GM19397 (cell line): ENCODE measurements at regions not wholly inside any gene's neighbourhood (a gene's known extent, or its start where the extent isn't known, plus 50 kb on each side); places are given as distances from the start of the nearest gene placed in this dataset.
"Not testable (repeated sequence)": the region's sequence is repeated elsewhere in the genome, so short reads cannot be mapped to it uniquely, and the experiment has no call there.

Source experiments
- ATAC-seq: cut with Tn5 transposase; IDR thresholded peaks from one replicate; pipeline ENCODE4 v1.9.1; 2021; ENCODE audit warnings: mild to moderate bottlenecking, moderate library complexity; ENCODE audit not compliant: unreplicated experiment

GRCh38 chr2:167803449-167803988 is 443.9 kb downstream of the STK39 start:
- no peak for ATAC-seq

GRCh38 chr2:167794554-167795255 is 452.7 kb downstream of the STK39 start:
- ATAC-seq: no peak

GRCh38 chr2:167793725-167794124 is 453.7 kb downstream of the STK39 start:
- no peak for ATAC-seq

GRCh38 chr2:167792126-167792525 is 455.3 kb downstream of the STK39 start:
- no peak for ATAC-seq

GRCh38 chr2:167790781-167791450 is 456.5 kb downstream of the STK39 start:
- ATAC-seq: no peak

GRCh38 chr2:167790189-167790588 is 457.2 kb downstream of the STK39 start:
- no peak for ATAC-seq

- no peak for ATAC-seq
Measured at GRCh38 chr2:167787562-167787961, 459.8 kb downstream of the STK39 start.

GRCh38 chr2:167787021-167787420 is 460.4 kb downstream of the STK39 start:
- no peak for ATAC-seq

- no peak for ATAC-seq
Measured at GRCh38 chr2:167785606-167786216, 461.7 kb downstream of the STK39 start.

- ATAC-seq: no peak
Measured at GRCh38 chr2:167784084-167784425, 463.3 kb downstream of the STK39 start.

GRCh38 chr2:167783261-167784083 is 463.9 kb downstream of the STK39 start:
- no peak for ATAC-seq

- not testable (repeated sequence) for ATAC-seq
Measured at GRCh38 chr2:167781629-167782028, 465.8 kb downstream of the STK39 start.

GRCh38 chr2:167776359-167776758 is 471.0 kb downstream of the STK39 start:
- no peak for ATAC-seq

GRCh38 chr2:167771628-167772027 is 475.8 kb downstream of the STK39 start:
- ATAC-seq: no peak

GRCh38 chr2:167769020-167769419 is 478.4 kb downstream of the STK39 start:
- no peak for ATAC-seq

GRCh38 chr2:167767830-167768229 is 479.6 kb downstream of the STK39 start:
- no peak for ATAC-seq

GRCh38 chr2:167764772-167765341 is 482.5 kb downstream of the STK39 start:
- no peak for ATAC-seq

- no peak for ATAC-seq
Measured at GRCh38 chr2:167761465-167762136, 485.8 kb downstream of the STK39 start.

GRCh38 chr2:167759531-167759930 is 487.9 kb downstream of the STK39 start:
- no peak for ATAC-seq

- ATAC-seq: no peak
Measured at GRCh38 chr2:167758292-167758691, 489.1 kb downstream of the STK39 start.
